ENCODE measurements at regions not wholly inside any gene's neighbourhood (a gene's known extent, or its start where the extent isn't known, plus 50 kb on each side); places are given as distances from the start of the nearest gene placed in this dataset.

DNA sequence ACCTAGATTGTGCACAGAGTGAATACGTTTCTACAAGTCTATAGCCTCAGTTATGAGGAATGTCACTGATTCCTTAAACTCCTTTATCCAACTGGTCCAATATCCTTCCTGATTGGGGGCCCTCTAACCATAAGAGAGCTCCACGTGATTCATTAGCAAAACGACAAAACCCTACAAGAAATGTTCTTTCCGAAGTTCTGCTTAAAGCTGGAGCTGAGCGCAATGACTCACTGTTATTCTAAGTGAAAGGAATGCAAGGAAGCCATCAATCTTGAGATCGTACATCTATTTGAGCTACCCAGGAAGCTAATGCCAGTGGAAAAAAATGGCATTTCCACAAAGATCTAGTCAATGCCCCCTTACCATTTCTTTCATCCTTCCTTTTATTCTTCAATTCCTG is 354.9 kb upstream of the CDH20 start:
- peaks cover 17% of the 10 kb centered on the region for H3K4me1 ChIP-seq (ENCODE audit: insufficient read depth, low read length, severe bottlenecking)
- H3K4me2 ChIP-seq (ENCODE audit: low read length), result no peak overlapping the region
- H3K4me3 ChIP-seq (ENCODE audit: low read depth, low read length, poor library complexity, severe bottlenecking), result no peak overlapping the region
- H3F3A ChIP-seq (ENCODE audit: insufficient read depth, low read length), result no peaks in the 10 kb centered on the region
- H2AFZ ChIP-seq (ENCODE audit: low read length), result no peak overlapping the region
- TF ChIP-seq EZH2 (IDR thresholded peaks at IDR 0.05; ENCODE audit: borderline replicate concordance, low read length) (no peak), CTCF (IDR thresholded peaks at IDR 0.05; ENCODE audit: low read length) (no peak)
- H3K79me2 ChIP-seq (ENCODE audit: insufficient read depth, low read length), result no peaks in the 10 kb centered on the region
- no peaks in the 10 kb centered on the region for H3K9me2 ChIP-seq (ENCODE audit: low read depth, low read length)
- H3K9me3 ChIP-seq (ENCODE audit: low read length), result no peaks in the 10 kb centered on the region
- no peak overlapping the region for H3K27ac ChIP-seq (ENCODE audit: low read depth, low read length, poor library complexity, severe bottlenecking)
- H4K20me1 ChIP-seq (ENCODE audit: insufficient read depth, low read length), result no peaks in the 10 kb centered on the region
- no peaks in the 10 kb centered on the region for H3K36me3 ChIP-seq (ENCODE audit: insufficient read depth, low read length)
- no peak overlapping the region for H3K9ac ChIP-seq (ENCODE audit: low read length)
- no peaks in the 10 kb centered on the region for H3K27me3 ChIP-seq (ENCODE audit: insufficient read depth, low read length)

GRCh38 chr18:60980422-60981005 is 352.7 kb upstream of the CDH20 start:
- no peak overlapping the region for H3K27ac ChIP-seq (ENCODE audit: low read depth, low read length, poor library complexity, severe bottlenecking)

DNA sequence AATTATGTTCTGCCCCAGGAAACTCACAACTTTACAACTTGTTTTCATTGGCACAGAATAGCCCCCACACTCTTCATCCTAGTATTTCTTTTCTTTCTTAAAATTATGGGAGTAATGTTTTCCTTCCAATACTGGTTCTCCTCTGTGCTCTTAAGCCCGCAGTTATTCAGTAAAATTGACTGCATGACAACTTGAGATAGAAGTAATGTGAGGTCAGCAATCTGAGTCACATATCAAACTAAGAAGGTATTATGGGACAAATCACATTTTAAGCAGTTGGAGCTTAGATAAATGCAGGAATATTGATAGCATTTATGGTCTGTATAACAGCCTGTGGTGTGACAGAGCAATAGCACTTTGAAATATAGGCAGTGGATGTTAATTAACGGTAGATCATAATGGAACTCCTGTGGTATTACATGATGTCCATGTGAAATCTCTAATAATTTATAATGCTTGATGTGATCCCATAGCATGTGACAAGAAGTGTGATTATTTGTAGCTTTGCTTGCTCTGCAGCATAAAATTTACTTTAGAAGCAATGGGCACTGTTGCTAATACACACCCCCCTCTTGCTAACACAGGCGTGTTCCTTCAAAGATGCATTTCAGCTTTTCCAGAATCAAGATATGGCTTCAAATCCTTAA is 351.4 kb upstream of the CDH20 start:
- Histone ChIP-seq H3K9me3 (ENCODE audit: low read length) (peaks cover 6% of the 10 kb centered on the region; the same call in 1 of the 2 replicates), H3K9ac (ENCODE audit: low read length) (no peak overlapping the region)
- TF ChIP-seq EZH2 (IDR thresholded peaks at IDR 0.05; ENCODE audit: borderline replicate concordance, low read length) (no peak), CTCF (IDR thresholded peaks at IDR 0.05; ENCODE audit: low read length) (no peak)

More at GRCh38 chr18:60980422-60981005, 352.7 kb upstream of the CDH20 start:
- Histone ChIP-seq H3K4me3 (ENCODE audit: low read depth, low read length, poor library complexity, severe bottlenecking) (no peak overlapping the region), H2AFZ (ENCODE audit: low read length) (no peak overlapping the region), H3K79me2 (ENCODE audit: insufficient read depth, low read length) (no peaks in the 10 kb centered on the region), H3K9me2 (ENCODE audit: low read depth, low read length) (no peaks in the 10 kb centered on the region), H3K9me3 (ENCODE audit: low read length) (peaks cover 3% of the 10 kb centered on the region; the same call in 1 of the 2 replicates), H3K36me3 (ENCODE audit: insufficient read depth, low read length) (no peaks in the 10 kb centered on the region), H3K27me3 (ENCODE audit: insufficient read depth, low read length) (no peaks in the 10 kb centered on the region), H3F3A (ENCODE audit: insufficient read depth, low read length) (no peaks in the 10 kb centered on the region), H3K4me1 (ENCODE audit: insufficient read depth, low read length, severe bottlenecking) (peaks cover 14% of the 10 kb centered on the region), H3K9ac (ENCODE audit: low read length) (no peak overlapping the region), H3K4me2 (ENCODE audit: low read length) (no peak overlapping the region), H4K20me1 (ENCODE audit: insufficient read depth, low read length) (no peaks in the 10 kb centered on the region)
- TF ChIP-seq EZH2 (IDR thresholded peaks at IDR 0.05; ENCODE audit: borderline replicate concordance, low read length), result no peak
- TF ChIP-seq CTCF (IDR thresholded peaks at IDR 0.05; ENCODE audit: low read length), result no peak

More for the DNA sequence above, 351.4 kb upstream of the CDH20 start:
- H3K4me3 ChIP-seq (ENCODE audit: low read depth, low read length, poor library complexity, severe bottlenecking), result no peak overlapping the region
- H3K79me2 ChIP-seq (ENCODE audit: insufficient read depth, low read length), result no peaks in the 10 kb centered on the region
- H3K9me2 ChIP-seq (ENCODE audit: low read depth, low read length), result no peaks in the 10 kb centered on the region
- no peaks in the 10 kb centered on the region for H3F3A ChIP-seq (ENCODE audit: insufficient read depth, low read length)
- H4K20me1 ChIP-seq (ENCODE audit: insufficient read depth, low read length), result no peaks in the 10 kb centered on the region
- H3K27ac ChIP-seq (ENCODE audit: low read depth, low read length, poor library complexity, severe bottlenecking), result no peak overlapping the region
- no peak overlapping the region for H3K4me2 ChIP-seq (ENCODE audit: low read length)
- no peaks in the 10 kb centered on the region for H3K27me3 ChIP-seq (ENCODE audit: insufficient read depth, low read length)
- H3K4me1 ChIP-seq (ENCODE audit: insufficient read depth, low read length, severe bottlenecking), result peaks cover 13% of the 10 kb centered on the region
- H3K36me3 ChIP-seq (ENCODE audit: insufficient read depth, low read length), result no peaks in the 10 kb centered on the region
- no peak overlapping the region for H2AFZ ChIP-seq (ENCODE audit: low read length)

All from OCI-LY1 (cell line).